ENCODE measurements at regions not wholly inside any gene's neighbourhood (a gene's known extent, or its start where the extent isn't known, plus 50 kb on each side); places are given as distances from the start of the nearest gene placed in this dataset.
A peak's percentile ranks its signal among the peaks of the same experiment; 100 is the strongest.
"Not testable (repeated sequence)": the region's sequence is repeated elsewhere in the genome, so short reads cannot be mapped to it uniquely, and the experiment has no call there.

GRCh38 chr20:48373555-48373934 lies 454.3 kb downstream of the PREX1 start:
- TF ChIP-seq CTCF (IDR thresholded peaks at IDR 0.05; ENCODE audit: low read depth, low read length, missing control alignments), result no peak
- no peak for DNase-seq (ENCODE audit: low read depth)
- H3K4me3 ChIP-seq (ENCODE audit: low read depth, low read length), result no peak overlapping the region

- DNase-seq (ENCODE audit: low read depth); H3K4me3 ChIP-seq (ENCODE audit: low read depth, low read length): not testable (repeated sequence)
Observed at GRCh38 chr20:48372851-48373554, 454.8 kb downstream of the PREX1 start.

GRCh38 chr20:48371211-48371610 lies 456.6 kb downstream of the PREX1 start:
- H3K4me3 ChIP-seq (ENCODE audit: low read depth, low read length), result no peak overlapping the region
- DNase-seq (ENCODE audit: low read depth), result no peak
- TF ChIP-seq CTCF (IDR thresholded peaks at IDR 0.05; ENCODE audit: low read depth, low read length, missing control alignments), result no peak

- DNase-seq (ENCODE audit: low read depth); H3K4me3 ChIP-seq (ENCODE audit: low read depth, low read length): not testable (repeated sequence)
Observed at GRCh38 chr20:48368580-48369021, 459.2 kb downstream of the PREX1 start.

- not testable (repeated sequence) for H3K4me3 ChIP-seq (ENCODE audit: low read depth, low read length); DNase-seq (ENCODE audit: low read depth)
Observed at GRCh38 chr20:48367541-48368358, 460.0 kb downstream of the PREX1 start.

- DNase-seq (ENCODE audit: low read depth), result no peak
- no peak overlapping the region for H3K4me3 ChIP-seq (ENCODE audit: low read depth, low read length)
- no peak for TF ChIP-seq CTCF (IDR thresholded peaks at IDR 0.05; ENCODE audit: low read depth, low read length, missing control alignments)
Observed at GRCh38 chr20:48366230-48366629, 461.6 kb downstream of the PREX1 start.

- peak; percentile 61 for DNase-seq (ENCODE audit: low read depth)
- TF ChIP-seq CTCF (IDR thresholded peaks at IDR 0.05; ENCODE audit: low read depth, low read length, missing control alignments), result no peak
- H3K4me3 ChIP-seq (ENCODE audit: low read depth, low read length), result no peak overlapping the region
Observed at GRCh38 chr20:48364688-48365421, 462.9 kb downstream of the PREX1 start.

- no peak for TF ChIP-seq CTCF (IDR thresholded peaks at IDR 0.05; ENCODE audit: low read depth, low read length, missing control alignments)
- no peak for DNase-seq (ENCODE audit: low read depth)
- no peak overlapping the region for H3K4me3 ChIP-seq (ENCODE audit: low read depth, low read length)
Observed at GRCh38 chr20:48364055-48364454, 463.7 kb downstream of the PREX1 start.

All from GM12864 (cell line).